HS-27A (cell line): ENCODE measurements at regions not wholly inside any gene's neighbourhood (a gene's known extent, or its start where the extent isn't known, plus 50 kb on each side); places are given as distances from the start of the nearest gene placed in this dataset.
"Not testable (repeated sequence)": the region's sequence is repeated elsewhere in the genome, so short reads cannot be mapped to it uniquely, and the experiment has no call there.

Experiments used
- DNase-seq: peaks from one replicate; pipeline ENCODE4 v3.0.0-alpha.2; 2012; ENCODE audit warnings: low read depth, missing footprints

DNA sequence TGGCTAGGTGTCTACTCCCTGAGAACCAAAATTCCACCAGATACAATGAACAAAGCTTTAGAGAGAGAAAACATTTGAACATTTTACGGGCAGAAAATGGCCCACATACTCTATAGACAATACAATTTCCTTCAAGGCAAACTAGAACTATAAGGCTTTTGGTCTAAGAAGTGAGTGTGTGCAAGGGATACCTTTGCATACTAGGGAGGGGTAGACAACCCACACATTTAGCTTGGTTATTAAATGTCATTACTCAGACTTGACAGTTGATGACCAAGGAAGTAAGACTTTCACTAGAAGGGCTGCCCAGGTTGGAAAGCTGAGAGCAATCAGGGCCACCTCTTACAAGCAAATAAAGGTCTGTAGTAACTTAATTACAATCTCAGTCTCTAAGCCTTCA is 64.0 kb upstream of the PLEKHM1 start:
- not testable (repeated sequence) for DNase-seq

DNA sequence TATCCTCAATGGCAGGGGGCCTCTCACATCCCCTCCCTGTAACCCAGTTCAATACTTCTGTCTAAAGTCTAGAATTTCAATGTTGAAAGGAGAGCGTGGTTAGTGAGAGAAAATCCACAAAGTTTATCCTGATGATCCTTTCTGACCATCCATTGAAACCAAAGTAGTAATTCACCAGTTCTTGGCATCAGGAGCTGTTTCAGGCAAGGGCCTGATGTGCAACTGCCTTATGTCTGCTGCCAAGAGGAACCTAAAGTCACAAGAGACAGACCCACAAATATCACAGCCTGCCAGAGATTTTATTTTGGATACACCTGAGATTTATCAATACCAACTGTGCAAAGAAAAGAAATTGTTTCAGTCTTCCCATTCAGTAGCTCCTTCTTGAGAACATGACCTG is 68.3 kb upstream of the PLEKHM1 start:
- not testable (repeated sequence) for DNase-seq

- not testable (repeated sequence) for DNase-seq
Observed at GRCh38 chr17:45562868-45563267, 72.3 kb upstream of the PLEKHM1 start.

GRCh38 chr17:45563283-45563682 is 72.8 kb upstream of the PLEKHM1 start:
- DNase-seq = not testable (repeated sequence)

DNA sequence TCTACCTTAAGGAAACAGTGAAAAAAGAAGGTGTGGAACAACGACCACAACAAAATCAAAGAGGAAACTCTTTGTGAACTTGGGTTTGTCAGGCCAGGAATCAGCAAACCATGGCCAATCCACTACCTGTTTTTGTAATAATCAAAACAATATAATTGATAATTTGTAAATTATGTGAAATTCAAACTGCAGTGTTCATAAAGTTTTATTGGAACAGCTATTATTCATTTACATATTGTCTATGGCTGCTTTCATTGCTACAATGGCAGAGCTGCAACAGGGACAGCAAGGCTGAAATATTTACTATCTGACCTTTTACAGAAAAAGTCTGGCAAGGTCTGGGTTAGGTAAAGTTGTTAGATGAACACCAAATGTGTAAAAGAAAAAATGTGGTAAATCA is 77.8 kb upstream of the PLEKHM1 start:
- DNase-seq = not testable (repeated sequence)

DNA sequence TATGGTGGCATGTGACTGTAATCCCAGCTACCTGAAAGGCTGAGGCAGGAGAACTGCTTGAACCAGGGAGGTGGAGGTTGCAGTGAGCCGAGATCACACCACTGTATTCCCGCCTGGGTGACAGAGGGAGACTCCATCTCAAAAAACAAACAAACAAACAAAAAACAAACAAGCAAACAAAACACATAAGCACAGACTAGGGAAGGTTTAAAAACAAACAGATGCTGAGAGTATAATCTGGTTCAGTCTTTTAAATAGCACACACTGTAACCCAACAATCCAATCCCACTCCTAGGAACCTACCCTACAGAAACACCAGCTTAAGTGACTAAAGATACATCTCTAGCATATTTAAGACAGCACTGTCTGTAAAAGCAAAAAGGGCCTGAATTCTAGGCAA is 82.8 kb upstream of the PLEKHM1 start:
- not testable (repeated sequence) for DNase-seq

- DNase-seq = peak; percentile 43
Observed at GRCh38 chr17:45573924-45574770, 83.6 kb upstream of the PLEKHM1 start.

DNA sequence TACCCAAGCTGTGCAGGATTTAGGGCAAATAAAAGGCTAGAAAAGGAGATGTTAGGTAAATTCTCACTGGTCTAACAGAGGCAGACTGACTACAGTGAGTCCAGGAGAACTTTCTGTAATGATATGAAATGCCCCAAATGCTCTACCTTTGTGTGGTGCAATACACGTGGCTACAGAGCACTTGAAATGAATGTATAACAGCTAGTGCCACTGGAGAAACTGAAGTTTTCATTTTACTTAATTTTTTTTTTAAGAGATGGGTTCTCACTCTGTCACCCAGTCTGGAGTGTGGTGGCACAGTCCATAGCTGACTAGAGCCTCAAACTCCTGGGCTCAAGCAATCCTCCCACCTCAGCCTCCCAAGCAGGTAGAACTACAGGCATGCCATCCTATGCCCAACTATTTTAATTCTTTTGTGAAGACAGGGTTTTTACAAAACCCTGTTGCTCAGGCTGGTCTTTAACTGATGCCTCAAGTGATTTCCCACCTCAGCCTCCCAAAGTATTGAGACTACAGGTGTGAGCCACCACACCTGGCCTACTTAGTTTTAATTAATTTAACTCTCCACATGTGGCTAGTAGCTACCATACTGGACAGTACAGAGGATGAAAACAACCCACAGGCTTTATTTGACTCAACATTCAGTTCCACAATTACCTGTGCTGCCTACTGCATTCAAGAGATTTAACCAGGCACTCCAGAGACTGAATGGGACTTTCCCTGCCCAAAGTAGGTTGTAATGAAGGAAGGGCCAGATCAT is 84.8 kb upstream of the PLEKHM1 start:
- no peak for DNase-seq

DNA sequence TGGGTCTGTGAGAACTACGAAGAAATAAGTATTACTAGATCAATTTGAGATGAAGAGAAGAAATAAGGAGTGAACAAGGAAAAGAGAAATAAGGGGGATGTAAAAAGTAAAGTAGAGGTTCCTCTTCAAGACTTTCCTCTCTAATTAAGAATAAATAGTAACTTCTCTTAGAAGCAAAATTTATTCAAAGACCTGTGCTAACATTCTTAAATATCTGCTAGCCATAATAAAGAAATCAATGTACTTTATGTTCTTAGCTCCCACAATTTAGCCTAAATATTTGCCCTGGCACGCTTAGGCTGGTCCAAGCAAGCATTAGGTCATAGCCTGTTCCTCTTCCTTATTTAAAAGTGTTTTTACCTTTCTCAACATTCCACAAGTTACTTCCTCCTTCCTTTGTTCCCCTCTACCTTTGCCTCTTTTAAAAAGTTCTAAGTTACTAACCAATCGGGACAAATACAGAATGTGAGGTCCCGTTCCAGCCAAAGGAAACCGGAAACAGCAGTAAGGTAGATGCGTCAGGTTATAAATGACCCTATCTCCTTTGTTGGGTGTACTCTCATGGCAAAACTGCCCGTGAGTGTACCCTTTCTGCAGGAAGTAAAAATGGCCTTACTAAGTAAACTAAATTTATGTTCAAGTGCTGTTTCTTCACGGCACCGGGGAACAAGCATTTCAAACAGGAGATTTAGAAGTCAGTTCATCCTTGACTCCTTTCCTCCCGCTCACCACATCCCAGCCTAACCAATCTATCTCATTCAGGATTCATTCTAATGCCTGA is 86.2 kb upstream of the PLEKHM1 start:
- DNase-seq = not testable (repeated sequence)

- DNase-seq = no peak
Observed at GRCh38 chr17:45577571-45578279, 87.2 kb upstream of the PLEKHM1 start.

DNA sequence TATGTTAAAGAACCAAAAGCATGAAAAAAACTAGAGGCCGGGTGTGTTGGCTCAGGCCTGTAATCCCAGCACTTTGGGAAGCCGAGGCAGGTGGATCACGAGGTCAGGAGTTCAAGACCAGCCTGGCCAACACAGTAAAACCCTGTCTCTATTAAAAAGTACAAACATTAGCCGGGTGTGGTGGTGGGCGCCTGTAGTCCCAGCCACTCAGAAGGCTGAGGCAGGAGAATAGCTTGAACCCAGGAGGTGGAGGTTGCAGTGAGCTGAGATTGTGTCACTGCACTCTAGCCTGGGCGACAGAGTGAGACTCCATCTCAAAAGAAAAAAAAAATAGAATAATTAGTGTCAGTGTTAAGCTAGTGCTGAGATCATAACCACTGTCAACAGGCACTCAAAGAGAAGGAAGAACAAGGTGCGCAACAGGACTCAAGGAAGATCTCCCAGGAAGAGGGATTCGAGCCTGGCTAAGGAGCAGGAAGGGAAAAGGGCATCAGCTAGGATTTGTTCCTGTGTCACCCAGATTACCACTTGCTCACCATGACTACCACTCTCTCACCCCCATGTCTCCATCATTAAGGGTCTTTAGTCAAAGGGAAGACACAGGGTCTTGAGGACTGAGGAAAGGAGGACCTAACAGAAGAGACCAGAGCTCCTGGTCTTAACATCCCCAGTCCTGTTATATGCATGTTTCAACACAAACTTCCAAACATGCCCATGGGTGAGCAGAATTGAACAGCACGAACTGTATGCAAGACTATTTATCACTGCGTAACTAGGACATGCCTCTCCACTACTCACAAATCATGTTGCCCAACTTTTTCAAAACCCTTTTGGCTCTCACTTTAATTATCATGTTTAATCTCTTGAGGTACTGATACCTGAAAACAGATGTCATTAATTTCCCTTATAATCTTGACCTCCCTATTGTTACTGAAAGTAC is 88.3 kb upstream of the PLEKHM1 start:
- no peak for DNase-seq

- no peak for DNase-seq
Observed at GRCh38 chr17:45579529-45580495, 89.3 kb upstream of the PLEKHM1 start.

- no peak for DNase-seq
Observed at GRCh38 chr17:45580924-45581323, 90.4 kb upstream of the PLEKHM1 start.

DNA sequence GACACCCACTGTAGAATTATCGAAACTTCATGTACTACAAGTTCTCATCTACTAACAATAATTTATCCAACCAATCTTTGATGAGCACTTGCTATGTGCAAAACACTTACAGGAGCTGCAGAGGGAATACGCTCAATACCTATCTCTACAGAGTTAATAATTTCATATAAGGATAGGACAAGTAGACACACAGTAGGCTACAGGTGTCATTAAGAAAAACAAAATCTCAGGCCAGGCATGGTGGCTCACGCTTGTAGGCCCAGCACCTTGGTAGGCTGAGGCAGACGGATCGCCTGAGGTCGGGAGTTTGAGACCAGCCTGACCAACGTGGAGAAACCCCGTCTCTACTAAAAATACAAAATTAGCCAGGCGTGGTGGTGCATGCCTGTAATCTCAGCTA is 91.3 kb upstream of the PLEKHM1 start:
- no peak for DNase-seq

DNA sequence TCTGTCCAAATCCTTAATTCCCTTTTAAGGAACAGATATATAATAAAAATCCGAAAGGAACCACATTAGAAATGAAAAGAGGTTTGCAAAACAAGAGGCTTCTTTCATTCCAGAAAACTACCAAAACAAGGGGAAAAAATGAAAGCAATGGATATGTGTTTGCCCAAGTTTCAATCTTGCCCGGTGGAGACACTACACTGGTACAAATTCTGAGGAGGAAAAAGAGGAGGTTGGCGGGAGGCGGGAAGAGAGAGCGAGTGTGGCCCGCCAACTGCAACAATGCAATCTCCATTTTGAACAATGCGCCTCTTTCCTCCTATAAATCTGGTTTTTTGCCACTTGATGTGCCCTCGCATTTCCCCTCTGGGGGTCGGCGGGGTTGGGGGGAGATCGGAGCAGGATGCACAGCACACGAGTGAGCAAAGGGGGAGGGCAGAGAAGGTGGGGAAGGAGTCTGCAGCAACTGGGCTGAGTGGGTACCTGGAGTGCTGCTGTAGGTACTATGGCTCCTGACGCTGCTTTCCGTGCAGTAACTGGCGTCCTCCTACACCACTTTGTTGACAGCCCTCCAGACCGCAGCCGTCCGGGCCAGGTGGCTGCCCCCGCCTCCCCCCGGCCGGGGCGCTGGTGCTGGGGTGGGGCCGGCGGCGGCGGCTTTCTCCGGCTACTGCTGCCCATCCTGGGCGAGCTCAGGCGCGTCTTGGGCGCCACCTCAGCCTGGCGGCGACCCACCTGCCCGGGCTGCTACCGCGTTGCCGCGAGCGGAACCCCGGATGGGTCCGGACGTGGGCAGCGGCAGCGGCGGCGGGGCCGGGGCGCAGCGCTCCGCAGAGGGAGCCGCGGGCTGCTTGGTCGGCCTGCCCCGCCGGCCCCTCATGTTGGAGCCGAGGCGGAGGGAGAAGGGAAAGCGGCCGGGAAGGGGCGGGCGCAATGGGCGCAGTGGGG is 93.8 kb upstream of the PLEKHM1 start:
- DNase-seq = peak; percentile 62

DNA sequence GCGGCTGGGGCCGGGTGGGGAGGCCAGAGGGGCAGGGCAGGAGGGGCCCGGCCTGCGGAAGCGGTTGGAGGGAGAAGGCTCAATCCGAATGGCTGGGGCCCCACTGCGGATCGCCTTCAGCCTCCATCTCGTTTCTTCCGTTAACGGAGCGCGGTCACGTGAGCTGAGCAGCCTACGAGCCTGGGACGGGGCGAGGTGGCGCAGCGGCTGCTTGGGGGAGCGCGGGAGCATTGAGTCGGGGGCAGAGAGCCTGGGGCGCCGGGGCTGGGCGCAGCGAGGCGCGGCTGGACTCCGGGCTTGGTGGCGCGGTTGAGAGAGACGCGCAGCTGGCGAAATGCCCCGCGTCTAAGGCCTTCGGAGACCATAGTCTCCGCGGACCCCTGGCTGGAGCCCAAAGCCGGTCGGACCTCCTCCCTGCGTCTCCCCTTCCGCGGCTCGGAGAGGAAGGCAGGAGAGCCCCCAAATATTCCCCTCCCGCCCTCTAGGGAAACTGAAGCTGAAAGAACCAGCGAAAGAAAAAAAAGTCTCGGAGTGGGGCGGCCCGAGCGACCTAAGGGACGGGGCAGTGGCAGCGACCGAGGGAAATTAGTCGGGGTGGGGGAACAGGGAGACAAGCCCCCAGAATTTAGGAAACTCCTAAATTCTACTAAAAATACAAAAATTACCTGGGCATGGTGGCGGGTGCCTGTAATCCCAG is 94.7 kb upstream of the PLEKHM1 start:
- DNase-seq = peak; percentile 74

DNA sequence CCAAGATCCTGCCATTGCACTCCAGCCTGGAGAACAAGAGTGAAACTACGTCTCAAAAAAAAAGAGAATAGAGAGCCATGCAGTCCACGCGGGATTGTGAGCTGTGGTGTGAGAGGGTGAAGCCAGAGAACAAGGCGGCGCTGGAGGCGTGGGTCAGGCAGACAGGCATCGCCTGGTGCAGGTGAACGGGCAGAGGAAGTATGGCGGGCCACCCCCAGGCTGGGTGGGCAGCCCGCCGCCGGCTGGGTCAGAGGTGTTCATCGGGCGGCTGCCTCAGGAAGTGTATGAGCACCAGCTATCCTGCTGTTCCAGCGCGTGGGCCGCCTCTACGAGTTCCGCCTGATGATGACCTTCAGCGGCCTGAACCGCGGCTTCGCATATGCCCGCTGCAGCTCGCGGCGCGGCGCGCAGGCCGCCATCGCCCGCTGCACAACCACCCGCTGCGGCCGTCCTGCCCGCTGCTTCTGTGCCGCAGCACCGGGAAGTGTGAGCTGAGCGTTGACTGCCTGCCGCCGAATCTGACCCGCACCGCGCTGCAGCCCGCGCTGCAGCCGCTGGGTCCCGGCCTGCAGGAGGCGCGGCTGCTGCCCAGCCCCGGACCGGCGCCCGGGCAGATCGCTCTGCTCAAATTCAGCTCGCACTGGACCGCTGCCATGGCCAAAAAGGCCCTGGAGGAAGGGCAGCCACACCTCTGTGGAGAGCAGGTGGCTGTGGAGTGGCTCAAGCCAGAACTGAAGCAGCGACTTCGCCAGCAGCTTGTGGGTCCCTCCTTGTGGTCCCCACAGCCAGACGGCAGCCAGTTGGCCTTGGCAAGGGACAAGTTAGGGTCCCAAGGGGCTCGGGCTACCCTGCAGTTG is 95.5 kb upstream of the PLEKHM1 start:
- DNase-seq = not testable (repeated sequence)
